ENCODE measurements at regions not wholly inside any gene's neighbourhood (a gene's known extent, or its start where the extent isn't known, plus 50 kb on each side); places are given as distances from the start of the nearest gene placed in this dataset.

DNA sequence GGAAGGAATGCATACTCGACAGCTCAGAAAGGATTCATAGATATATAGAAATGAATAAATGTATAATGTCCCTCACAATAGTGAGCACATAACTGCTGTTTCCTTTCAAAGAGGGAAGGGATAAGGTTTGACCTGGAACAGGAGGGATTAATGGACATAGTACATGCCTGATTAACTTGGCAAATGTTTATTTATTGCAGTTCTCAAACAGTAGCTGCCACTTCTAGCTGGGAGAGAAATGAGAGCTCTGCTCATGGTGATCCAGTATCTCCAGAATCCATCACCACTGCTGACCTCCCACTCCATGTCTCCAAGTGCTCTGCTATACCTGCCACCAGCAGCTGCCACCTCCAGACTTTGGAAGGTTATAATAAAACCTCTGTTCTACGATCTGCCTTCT is 108.1 kb downstream of the LRIG3 start:
- Mint-ChIP-seq H3K27ac (no peak overlapping the region), H3K27me3 (no peaks in the 10 kb centered on the region), H3K36me3 (no peaks in the 10 kb centered on the region), H3K4me3 (no peak overlapping the region), H3K9me3 (no peaks in the 10 kb centered on the region), H3K4me1 (no peaks in the 10 kb centered on the region)
- DNase-seq (ENCODE audit: low spot score in 2 of 2) (no peak), ATAC-seq (ENCODE audit: low read depth) (no peak)

DNA sequence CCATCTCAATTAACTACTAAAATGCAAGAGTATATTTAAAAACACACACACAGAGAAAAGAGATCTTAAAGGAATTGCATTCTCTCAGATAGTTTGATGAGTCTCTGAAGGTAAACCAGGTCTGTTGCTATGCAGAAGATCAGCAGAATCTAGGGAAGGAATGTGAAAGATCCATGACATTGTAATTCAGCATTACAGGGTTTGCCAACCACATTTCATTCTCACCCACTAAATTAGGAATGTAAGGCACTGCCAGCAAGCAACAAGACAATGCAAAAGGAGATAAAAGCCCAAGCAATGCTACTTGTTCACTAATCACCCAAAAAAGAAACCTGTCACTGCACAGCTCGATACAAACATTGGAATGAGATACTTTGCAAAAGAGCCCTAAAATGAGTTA is 106.3 kb downstream of the LRIG3 start:
- ATAC-seq (ENCODE audit: low read depth) (no peak), DNase-seq (ENCODE audit: low spot score in 2 of 2) (no peak)
- no peaks in the 10 kb centered on the region for H3K36me3 Mint-ChIP-seq
- H3K4me1 Mint-ChIP-seq: no peaks in the 10 kb centered on the region
- no peak overlapping the region for H3K4me3 Mint-ChIP-seq
- H3K9me3 Mint-ChIP-seq: no peaks in the 10 kb centered on the region
- no peak overlapping the region for H3K27ac Mint-ChIP-seq
- H3K27me3 Mint-ChIP-seq: no peaks in the 10 kb centered on the region

DNA sequence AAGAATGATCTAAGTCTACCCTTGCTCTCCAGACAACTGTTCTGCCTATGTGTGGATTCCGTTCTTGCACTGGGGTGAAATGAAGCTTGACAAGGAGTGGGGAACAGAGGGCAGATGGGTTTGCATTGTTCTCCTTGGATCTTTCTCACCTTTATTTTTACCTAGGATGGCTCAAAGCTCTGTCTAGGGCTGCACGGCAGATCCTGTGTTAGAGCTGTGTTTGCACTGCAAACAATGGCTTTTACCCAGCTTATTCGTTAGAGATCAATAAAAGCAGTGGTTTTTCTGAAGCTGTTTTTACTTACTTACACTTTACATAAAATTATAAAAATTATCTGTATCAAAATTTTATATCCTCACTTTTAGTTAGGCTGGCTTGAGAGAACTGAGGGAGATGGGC is 105.1 kb downstream of the LRIG3 start:
- Mint-ChIP-seq H3K4me3 (no peak overlapping the region), H3K27me3 (no peaks in the 10 kb centered on the region), H3K4me1 (no peaks in the 10 kb centered on the region), H3K27ac (no peak overlapping the region), H3K9me3 (no peaks in the 10 kb centered on the region), H3K36me3 (no peaks in the 10 kb centered on the region)
- no peak for DNase-seq (ENCODE audit: low spot score in 2 of 2)
- no peak for ATAC-seq (ENCODE audit: low read depth)

DNA sequence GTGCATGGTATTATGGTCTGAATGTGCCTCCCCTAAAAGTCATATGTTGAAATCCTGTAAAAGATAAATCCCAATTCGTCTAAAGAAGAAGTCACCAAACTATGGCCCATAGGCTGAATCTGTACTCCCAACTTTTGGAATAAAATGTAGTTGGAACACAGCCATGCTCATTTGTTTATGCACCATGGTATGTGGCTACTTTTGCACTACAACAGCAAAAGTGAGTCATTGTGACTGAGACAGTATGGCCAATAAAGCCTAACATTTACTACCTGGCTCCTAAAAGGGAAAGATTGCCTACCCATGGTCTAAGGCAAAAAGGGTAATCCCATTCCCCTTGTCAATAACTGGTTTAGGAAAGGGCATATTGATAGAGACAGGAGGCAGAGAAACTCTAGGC is 101.8 kb downstream of the LRIG3 start:
- DNase-seq (ENCODE audit: low spot score in 2 of 2) (no peak), ATAC-seq (ENCODE audit: low read depth) (no peak)
- Mint-ChIP-seq H3K27ac (no peak overlapping the region), H3K9me3 (peaks cover 2% of the 10 kb centered on the region), H3K4me1 (no peaks in the 10 kb centered on the region), H3K36me3 (no peaks in the 10 kb centered on the region), H3K4me3 (no peak overlapping the region), H3K27me3 (no peaks in the 10 kb centered on the region)

DNA sequence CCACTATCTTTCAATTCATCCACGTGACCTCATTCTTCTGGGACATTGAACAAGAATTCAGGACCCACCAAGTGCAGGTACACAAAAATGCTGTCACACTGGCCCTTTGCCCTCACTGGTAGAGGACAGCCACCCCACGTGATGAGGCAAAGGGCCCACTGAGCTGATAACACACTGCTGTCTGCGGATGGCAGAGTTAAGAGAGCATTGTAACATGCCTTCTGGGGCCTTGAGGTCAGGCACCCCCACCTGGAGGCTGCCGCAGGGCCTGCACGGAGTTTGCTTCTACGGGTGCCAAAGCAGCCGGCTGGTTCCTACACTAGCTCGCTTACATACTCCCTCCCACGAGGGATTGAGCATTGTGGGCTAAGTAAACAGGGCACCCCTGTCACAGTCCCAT is 101.0 kb downstream of the LRIG3 start:
- H3K4me1 Mint-ChIP-seq: no peaks in the 10 kb centered on the region
- H3K36me3 Mint-ChIP-seq: no peaks in the 10 kb centered on the region
- H3K27ac Mint-ChIP-seq: no peak overlapping the region
- H3K9me3 Mint-ChIP-seq: peaks cover 3% of the 10 kb centered on the region
- no peak overlapping the region for H3K4me3 Mint-ChIP-seq
- DNase-seq (ENCODE audit: low spot score in 2 of 2) (no peak), ATAC-seq (ENCODE audit: low read depth) (no peak)
- no peaks in the 10 kb centered on the region for H3K27me3 Mint-ChIP-seq

DNA sequence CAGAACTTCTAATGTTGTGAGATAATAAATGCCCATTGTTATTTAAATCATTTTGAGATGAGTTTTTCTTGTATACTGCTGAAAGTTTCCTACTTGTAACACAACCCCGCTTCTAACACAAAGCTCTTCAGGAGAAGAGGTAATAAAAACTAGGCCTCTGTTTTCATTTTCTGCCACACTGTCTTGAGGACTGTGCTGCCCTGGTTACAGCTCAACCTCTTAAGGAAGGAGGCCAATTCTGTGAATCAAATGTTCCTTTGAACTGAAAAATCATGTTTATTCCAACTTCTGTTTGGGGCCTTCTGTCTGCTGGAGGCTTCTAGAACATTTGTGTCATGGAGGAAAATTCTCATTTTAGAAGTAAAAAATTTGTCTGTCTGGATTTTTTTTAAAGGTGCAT is 100.3 kb downstream of the LRIG3 start:
- no peaks in the 10 kb centered on the region for H3K4me1 Mint-ChIP-seq
- no peak for ATAC-seq (ENCODE audit: low read depth)
- peaks cover 5% of the 10 kb centered on the region for H3K9me3 Mint-ChIP-seq

More for the DNA sequence above, 100.3 kb downstream of the LRIG3 start:
- no peak overlapping the region for H3K27ac Mint-ChIP-seq
- H3K27me3 Mint-ChIP-seq: no peaks in the 10 kb centered on the region
- no peak for DNase-seq (ENCODE audit: low spot score in 2 of 2)
- no peaks in the 10 kb centered on the region for H3K36me3 Mint-ChIP-seq
- no peak overlapping the region for H3K4me3 Mint-ChIP-seq
